ENCODE measurements at regions not wholly inside any gene's neighbourhood (a gene's known extent, or its start where the extent isn't known, plus 50 kb on each side); places are given as distances from the start of the nearest gene placed in this dataset.
"Not testable (repeated sequence)": the region's sequence is repeated elsewhere in the genome, so short reads cannot be mapped to it uniquely, and the experiment has no call there.

DNA sequence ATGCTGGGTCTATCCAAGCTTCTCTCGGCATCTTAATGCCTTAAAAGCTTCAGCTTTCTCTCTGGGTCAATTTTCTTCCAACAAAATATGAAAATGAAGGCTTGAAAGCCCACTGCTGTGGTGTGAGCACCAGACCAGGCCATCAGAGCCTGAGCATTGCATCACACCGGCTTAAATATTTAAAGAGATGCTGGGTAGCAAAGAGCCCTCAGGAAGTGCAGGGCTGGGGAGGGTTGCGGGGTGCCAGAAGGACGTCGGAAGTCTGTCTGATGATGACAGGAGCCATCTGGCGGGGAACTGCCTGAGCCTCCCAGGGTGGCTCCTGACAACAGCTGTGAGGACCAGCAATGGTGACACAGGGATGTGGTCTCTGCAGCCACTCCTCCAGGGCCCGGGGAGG, 185.5 kb downstream of the OLFM1 start:
- no peak for DNase-seq (ENCODE audit: low spot score)

DNA sequence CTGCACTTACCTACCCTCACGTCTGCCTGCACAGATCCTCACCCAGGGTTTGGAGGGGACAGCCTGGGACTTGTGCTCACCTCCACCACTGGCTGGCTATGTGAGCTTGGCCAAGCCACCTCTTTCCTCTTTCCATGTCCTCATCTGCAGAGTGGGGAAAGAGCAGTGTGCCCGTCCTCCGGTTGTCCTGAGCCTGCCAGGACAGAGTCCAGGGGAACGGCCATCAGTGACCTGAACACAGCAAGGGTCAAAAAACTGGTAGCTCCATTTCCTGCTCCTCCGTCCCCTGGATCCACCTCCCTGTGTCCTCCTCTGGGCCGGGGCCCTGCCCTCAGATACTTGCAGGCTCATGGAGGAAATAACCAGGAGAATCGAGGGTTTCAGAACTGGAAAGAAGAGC, 187.7 kb downstream of the OLFM1 start:
- no peak for DNase-seq (ENCODE audit: low spot score)

DNA sequence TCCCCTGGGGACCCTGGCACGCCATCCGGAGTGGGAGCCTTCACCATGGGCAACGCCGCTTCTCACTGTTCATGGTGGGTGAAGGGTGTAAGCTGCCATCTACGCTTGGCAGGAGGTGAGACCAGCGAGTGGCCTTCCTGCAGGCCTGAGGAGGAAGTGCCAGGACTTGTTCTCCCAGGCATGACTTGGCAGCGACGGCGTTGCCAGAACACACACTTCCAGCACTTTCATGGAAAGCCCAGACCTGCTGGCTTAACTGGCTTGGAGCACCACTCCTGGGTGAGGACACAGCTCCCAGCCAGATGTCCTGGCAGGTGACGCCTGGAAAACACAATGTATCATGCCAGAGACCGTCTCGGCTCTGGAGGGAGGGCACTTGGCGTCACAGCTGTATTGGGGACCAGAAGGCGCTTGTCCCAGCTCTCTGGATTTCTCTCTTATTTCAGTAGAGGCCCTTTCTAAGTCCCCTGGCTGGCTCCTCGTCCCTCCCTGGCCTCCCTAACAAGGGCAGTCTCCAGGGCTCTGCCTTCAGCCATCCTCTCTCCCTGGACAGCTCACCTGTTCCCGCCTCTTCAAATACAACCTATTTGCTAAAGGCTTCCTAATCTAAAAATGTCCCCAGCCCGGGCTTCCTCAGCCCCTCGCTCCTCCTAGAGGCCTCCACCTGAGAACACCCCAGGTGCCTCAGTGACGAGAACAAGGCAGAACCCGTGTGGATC, 188.3 kb downstream of the OLFM1 start:
- no peak for DNase-seq (ENCODE audit: low spot score)

DNA sequence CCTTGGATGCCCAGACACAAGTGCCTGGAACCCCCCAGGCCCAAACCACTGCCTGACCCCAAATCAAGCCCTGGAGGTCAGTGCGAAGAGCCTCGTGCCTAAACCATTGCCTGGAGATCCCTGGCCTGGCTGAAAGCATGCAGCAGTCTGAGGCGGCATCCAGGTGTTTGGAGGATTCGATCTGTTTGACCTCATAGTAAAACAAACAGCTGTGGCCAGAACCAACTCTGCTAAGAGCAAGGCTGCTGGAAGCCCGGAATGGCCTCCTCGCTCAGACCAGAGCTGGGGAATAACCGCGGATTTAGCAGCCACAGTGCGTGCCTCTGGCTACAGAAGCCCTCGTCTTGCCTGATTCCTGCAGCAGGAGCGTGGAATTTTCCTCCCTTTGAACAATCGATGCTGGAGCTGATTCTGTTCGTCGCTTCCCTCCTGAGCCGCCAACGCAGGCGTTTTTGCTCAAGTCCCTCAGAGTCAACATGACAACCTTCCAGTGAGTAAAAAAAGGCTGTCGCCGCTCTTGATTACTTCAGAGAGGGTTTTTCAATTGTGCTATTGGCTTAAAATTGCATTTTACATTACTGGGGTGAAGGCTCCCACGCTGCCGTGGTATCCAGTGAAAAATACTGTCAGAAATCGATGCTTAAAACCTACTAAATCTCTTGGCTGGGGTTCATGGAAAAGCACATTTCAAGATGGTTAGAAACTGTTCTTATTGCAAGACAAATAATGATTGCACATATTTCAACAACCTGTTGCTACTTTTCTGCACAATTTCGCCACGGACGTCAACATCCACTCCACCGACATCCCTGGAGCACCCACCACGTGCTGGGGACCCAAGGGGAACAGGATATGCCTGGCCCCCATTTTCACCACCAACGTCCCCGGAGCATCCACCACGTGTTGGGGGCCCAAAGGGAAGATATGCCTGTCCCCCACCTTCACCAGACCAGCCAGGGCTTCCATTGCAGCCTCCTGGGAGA, 190.0 kb downstream of the OLFM1 start:
- DNase-seq (ENCODE audit: low spot score): no peak

DNA sequence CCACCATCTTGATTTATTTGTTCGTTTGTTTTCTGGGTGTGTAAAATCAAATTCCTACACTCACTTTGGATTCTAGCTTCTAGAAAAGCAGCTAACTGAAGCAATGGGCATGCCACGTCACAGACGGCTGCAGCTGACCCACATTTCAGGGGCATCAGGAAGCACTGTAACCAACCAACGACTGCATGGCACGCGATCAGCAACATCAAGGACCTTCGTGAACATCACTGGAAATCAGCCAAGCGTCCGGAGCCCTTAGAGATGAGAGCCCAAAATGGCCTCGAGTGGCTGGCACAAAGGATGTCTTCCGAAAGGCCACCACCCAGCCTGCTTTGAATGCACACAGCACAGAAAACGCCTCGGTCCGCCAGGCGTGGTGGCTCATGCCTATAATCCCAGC, 191.1 kb downstream of the OLFM1 start:
- DNase-seq (ENCODE audit: low spot score): no peak

- DNase-seq (ENCODE audit: low spot score): no peak
These were observed 191.9 kb downstream of the OLFM1 start for GRCh38 chr9:135279385-135279784.

DNA sequence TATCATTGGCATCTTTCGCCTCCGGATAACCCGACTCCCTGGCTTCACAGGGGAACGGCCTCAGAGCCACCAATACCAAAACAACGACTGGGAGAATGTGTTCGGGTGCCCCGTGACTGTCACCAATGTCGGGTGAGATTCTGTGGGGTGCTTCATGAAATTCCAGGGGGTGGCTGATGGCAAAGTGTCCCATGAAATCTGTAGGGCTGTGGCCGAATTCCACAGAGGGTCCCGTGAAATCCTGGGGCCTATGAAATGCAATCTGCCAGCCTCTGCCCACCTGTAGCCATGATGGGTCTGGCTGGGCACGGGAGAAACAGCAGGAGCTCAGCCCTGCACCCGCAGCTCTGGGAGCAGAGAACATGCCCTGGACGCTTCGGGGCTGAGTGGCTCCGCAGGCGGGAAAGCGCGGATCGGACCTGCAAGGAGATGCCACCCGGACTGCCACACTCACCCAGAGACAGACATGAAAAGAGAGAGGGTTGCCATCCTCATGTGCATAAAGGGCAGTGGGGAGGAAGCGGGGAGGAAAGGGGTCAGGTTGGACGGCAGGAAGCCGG, 192.4 kb downstream of the OLFM1 start:
- no peak for DNase-seq (ENCODE audit: low spot score)

GRCh38 chr9:135280666-135281065, 193.2 kb downstream of the OLFM1 start:
- DNase-seq (ENCODE audit: low spot score): no peak

DNA sequence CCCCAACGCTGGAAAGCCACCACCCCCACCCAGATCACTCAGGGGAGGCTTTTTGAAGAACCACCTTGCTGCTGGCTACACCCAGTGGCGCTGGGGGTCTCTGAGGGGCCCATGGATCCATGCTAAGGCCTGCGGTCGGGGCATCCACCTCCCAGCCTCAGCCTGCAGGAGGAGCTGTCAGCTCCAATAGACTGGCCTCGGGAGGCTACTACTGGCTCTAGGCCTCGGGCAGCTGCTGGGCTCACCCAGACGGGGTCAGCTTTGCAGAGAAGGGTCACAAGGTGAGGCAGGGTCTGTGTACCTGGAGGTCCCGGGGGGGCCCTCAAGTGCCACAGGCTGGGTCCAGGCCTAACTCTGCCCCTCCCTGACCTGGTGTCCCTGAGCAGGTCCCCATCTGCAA, 193.7 kb downstream of the OLFM1 start:
- no peak for DNase-seq (ENCODE audit: low spot score)

DNA sequence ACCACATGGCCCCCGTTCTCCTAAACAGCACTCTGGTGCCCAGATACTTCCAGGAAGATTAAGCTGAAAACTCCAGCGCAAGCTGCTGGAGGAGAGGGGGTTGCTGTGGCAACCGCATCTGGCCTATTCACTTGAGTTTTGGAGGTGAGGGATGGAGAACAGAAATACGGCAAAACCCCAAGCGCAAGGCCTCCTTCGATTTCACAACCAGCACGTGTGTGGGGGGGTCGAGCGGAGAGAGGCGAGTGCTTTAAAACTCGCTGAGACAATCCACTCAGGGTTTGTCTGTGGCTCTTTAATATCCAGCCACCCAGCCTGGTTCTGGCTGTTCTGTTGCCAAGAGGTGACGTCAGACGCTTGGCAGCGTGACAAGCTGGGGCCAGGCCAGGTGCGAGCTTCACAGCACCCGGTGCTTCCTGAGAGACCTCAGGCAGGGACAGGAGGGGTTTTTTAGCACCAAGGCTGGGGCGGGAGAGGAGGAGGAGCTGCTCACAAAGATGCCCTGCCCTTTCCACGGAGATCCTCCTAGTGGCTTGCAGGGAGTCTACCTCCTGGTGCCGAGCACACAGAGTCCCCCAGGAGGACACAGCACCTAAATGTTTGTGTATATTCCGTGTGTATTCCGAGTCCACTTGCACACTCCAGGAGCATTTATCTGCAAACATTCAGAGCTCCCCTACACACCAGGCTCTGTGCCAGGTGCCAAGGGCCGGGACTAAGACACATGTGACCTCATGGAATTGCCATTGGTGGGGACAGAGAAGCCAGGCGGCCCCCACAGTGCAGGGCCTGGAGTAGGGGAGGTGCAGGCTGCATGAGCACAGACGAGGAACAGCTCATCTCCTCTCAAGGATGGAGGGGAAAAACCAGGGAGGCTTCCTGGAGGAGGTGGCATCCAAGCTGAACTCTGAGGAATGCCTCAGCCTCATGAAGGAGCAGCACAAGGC, 194.6 kb downstream of the OLFM1 start:
- DNase-seq (ENCODE audit: low spot score): peak; percentile 87

- no peak for DNase-seq (ENCODE audit: low spot score)
These were observed 195.3 kb downstream of the OLFM1 start for GRCh38 chr9:135282808-135283207.

GRCh38 chr9:135283671-135284070, 195.9 kb upstream of the PPP1R26 start:
- DNase-seq (ENCODE audit: low spot score): no peak

DNA sequence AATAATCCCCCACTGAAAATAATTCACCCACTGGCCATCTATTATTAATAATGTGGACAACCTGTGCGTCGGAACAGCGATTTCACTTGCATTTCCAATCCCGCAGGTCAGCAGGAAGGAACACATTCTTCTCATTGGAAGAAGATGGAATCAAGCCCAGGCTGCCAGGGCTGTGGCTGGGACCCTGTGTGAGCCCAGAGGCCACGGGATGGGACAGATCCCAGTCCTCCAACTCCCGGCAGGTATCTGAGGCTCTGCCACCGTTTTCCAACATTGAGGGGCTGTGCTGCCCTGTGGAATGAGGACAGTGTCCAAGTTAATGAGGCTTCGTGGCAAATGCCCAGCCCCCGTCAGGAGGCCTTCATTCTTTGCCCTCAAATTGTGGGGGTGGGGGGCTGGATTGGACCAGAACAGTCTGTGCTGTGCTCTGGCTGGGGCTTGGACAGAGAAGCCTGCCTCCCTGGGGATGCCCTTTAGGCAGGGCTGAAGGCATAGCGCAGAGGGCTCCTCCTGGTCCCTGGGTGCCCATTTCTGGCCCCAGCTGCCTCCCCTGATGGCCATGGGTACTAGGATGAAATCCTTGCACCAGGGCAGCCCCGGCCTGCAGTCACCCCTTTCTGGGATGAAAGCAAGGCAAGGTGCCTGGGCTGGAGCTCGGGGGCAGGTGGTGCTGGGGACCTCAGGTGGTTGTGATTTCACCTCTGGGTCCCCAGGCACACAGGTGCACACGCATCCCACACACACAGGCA, 195.0 kb upstream of the PPP1R26 start:
- no peak for DNase-seq (ENCODE audit: low spot score)

GRCh38 chr9:135286187-135286925, 193.2 kb upstream of the PPP1R26 start:
- not testable (repeated sequence) for DNase-seq (ENCODE audit: low spot score)

GRCh38 chr9:135286961-135287360, 192.6 kb upstream of the PPP1R26 start:
- no peak for DNase-seq (ENCODE audit: low spot score)

- DNase-seq (ENCODE audit: low spot score): no peak
These were observed 192.0 kb upstream of the PPP1R26 start for GRCh38 chr9:135287627-135288026.

GRCh38 chr9:135288054-135288453, 191.5 kb upstream of the PPP1R26 start:
- DNase-seq (ENCODE audit: low spot score): no peak

DNA sequence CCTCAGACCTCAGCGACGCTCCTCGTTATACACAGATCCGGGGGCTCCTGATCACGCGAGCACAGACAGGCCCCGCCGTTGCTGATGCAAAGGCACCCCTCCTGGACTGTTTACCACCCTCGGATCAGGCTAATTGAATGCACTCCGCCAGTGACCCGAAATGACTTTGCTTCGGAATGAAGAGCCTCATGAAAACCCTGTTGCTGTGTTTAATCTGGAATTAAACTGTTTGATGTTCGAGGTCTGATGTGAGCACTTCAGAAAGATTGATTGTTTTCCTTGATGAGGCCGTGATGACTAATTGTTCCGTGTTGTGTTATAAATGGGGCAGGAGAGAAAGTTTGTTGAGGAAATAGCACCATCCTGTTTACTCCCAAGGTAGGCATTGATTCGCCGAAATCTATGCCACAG, 190.5 kb upstream of the PPP1R26 start:
- peak; percentile 67 for DNase-seq (ENCODE audit: low spot score)

DNA sequence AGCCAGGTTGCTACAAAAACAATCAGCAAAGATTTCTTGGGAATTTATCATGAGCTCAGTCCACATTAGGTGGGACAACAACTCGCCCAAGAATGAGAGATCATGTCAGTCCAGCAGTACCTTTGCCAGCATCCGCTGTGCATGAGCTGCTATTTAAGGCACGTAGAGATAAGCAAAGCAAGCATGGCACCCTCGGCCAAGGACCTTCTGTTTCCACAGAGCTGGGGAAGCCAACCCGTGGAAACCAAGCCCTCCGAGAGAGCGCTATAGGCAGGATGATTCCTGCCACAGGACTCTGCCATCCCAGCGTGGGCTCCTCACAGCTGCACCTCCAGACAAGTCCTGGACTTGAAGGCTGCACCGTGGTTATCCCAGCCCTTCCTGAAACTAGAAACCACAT, 189.5 kb upstream of the PPP1R26 start:
- DNase-seq (ENCODE audit: low spot score): no peak

DNA sequence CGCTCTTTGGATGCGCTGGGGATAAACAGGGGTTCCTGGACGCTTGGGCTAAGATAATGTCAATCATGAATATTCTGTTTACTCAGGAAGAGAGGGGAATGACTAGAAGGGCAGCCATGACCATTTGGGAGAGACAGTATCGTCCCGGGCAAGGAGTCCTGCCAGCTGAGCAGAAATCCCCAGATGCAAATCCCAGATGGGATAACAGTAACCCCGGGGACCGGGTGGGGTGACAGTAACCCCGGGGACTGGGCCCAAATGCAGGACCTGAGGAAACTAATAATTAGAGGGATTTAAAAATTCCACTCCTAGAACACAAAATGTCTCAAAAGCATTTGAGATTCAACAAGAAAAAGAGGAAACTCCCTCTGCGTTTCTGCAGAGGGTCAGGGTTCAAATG, 189.0 kb upstream of the PPP1R26 start:
- no peak for DNase-seq (ENCODE audit: low spot score)
